Hepatic stellate cell (primary cell): ENCODE measurements at regions not wholly inside any gene's neighbourhood (a gene's known extent, or its start where the extent isn't known, plus 50 kb on each side); places are given as distances from the start of the nearest gene placed in this dataset.
A peak's percentile ranks its signal among the peaks of the same experiment; 100 is the strongest.
"Not testable (repeated sequence)": the region's sequence is repeated elsewhere in the genome, so short reads cannot be mapped to it uniquely, and the experiment has no call there.

ENCODE experiments used
- DNase-seq: peaks from one replicate; pipeline ENCODE4 v3.0.0; 2011; ENCODE audit warnings: low spot score

DNA sequence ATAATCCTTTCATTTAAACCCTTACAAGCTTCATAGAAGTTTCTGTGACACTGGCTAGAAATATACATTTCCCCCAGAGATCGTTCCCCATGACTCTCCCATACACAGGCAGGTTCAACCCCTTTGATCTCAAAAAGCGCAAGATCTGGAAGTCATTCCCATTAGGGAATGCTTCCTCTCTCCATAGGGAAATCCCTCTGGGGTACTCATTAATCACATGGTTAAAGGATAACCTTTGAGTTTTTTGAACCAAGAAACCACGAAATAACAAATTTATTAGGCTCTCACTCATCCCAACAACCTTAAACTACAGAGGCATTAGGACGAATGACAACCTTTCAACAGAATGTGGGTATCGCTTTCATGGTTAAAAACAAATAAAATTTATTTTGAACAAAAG is 211.9 kb upstream of the PRICKLE2 start:
- no peak for DNase-seq

DNA sequence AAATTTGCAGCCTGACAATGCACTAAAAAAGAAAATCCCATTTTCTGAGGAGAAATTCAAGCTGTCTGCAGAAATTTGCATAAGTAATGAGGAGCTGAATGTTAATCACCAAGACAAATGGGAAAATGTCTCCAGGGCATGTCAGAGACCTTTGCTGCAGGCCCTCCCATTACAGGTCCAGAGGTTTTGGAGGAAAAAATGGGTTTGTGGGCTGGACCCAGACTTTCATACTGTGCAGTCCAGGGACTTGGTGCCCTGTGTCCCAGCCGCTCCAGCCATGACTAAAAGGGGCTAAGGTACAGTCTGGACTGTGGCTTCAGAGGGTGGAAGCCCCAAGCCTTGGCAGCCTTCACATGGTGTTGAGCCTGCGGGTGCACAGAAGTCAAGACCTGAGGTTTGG is 209.8 kb upstream of the PRICKLE2 start:
- not testable (repeated sequence) for DNase-seq

DNA sequence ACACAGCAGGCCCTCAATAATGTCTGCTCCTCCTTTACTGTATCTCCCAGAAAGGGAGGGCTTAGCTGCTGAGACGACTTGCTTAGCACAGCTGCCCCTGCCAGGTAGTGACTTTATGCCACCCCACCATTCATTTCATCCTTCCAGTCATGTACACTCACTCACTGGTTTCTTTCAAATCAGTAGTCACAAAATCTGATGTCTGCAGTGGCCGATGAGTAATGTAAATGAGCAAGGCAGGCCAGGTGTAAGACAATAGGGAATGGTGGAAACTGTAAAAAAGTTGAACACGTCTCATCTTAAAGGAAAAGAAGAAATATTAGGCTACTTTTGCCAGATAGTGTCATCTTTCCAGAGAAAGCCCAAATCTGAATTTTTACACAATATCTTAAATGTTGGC is 207.6 kb upstream of the PRICKLE2 start:
- DNase-seq: no peak

DNA sequence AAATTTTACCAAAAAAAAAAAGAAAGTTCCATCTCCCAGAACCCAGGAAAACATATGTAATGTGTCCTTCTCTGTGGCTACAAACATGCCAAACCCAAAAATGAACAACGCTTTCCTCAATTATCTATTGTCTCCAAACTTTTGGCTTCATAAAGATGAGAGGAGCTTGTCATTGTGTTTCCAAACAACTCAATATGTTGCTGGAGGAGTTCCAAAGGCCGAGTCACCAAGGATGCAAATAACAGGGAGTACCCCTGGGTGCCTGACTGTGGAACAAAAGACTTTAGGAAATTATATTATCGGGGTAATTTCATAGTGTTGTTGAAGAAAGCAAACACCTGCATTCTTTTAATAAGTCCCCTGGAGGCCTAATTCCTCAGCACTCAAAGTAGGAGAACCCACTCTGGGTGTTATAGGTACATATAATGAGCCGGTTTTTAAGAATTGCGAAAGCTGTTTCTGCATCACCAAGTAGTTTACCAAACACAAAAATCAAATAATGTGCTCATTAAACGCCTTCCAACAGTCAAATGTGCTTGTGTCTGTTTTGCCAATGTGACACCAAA is 206.3 kb upstream of the PRICKLE2 start:
- DNase-seq: no peak

DNA sequence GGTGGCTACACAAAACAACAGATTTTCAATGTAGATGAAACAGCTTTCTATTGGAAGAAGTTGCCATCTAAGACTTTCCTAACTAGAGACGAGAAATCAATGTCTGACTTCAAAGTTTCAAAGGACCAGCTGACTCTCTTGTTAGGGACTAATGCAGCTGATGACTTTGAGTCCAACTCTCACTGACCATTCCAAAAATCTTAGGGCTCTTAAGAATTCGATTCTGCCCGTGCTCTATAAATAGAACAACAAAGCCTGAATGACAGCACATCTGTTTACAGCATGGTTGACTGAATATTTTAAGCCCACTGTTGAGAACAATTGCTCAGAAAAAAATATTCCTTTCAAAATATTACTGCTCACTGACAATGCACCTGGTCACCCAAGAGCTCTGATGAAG is 202.4 kb upstream of the PRICKLE2 start:
- no peak for DNase-seq

GRCh38 chr3:64426551-64426950 is 201.3 kb upstream of the PRICKLE2 start:
- DNase-seq: no peak

- DNase-seq: no peak
These were observed 197.7 kb upstream of the PRICKLE2 start for GRCh38 chr3:64422932-64423331.

- no peak for DNase-seq
These were observed 196.9 kb upstream of the PRICKLE2 start for GRCh38 chr3:64422192-64422591.

DNA sequence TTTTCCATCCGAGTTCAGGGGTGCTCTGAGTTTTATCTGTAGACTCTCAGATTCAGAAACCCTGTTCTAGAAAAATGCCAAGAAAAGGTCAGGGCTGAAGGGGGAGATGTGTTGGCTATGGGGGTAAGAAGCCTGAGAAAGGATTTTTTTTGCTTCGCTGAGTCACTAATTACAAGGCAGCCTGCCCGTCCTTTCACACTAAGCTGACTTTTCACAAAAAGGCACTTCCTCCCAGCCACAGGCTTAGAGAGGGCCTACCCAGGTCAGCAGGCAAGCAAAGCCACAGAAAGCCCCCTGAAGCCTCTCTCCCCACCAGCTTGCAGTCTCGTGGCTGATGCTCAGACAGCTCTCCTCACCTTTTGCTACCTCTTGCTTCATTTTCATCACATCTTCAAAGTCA is 192.6 kb upstream of the PRICKLE2 start:
- DNase-seq: no peak

GRCh38 chr3:64414043-64414442 is 188.8 kb upstream of the PRICKLE2 start:
- DNase-seq: no peak

DNA sequence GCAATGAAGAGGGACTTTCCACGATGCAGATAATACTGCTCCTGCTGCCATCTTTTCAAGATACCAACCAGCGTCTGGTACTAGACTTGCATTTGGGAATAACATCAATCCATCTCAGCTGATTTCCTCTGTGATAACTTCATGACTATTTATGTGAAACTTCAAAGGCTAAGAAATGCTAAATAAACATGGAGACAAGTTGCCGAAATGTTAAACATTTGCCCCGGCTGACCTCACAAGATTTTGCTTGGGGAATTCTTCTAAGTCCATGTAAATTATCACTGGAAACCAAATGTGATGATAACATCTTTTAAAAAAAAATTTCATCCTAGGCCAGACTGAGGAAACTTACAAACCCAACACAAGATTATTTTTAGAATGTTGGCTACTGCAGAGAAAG is 185.8 kb upstream of the PRICKLE2 start:
- no peak for DNase-seq

DNA sequence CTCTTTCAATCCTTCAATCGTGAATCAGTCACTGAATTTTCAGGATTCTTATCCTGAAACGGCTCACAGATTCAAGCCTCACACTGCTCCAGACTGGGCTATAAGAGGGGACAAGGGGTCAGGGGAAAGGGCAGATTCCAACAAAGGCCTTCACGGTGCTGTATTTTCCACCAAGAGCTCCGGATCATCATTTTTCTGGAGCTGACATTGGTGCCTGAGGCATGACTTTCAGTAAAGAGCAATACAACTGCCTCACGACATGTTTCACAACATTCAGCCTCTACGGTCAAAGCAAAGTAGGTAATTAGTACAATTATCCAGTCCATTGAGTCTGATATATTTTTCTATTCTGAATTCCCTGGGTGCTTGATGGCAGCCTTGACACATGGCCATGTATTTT is 185.0 kb upstream of the PRICKLE2 start:
- no peak for DNase-seq

GRCh38 chr3:64408770-64409169 is 183.5 kb upstream of the PRICKLE2 start:
- peak; percentile 14 for DNase-seq

DNA sequence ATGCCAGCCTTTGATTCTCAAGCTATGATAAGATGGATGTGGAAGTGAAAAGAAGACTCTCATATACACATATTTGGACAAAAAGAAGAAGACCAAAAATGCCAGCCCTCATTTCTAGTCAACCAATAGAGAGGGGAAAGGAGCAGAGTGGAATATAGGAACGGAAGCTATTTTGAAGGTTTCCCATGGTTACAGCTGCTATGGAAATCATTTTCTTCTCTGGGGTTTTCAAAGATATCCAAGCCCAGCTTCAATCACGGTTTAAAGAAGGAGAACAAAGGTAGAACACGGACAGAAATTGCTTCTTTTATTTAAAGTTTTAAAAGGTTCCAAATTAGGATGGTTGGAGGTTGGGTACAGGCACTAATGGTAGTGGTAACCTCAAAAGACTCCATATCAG is 181.0 kb upstream of the PRICKLE2 start:
- DNase-seq: no peak

DNA sequence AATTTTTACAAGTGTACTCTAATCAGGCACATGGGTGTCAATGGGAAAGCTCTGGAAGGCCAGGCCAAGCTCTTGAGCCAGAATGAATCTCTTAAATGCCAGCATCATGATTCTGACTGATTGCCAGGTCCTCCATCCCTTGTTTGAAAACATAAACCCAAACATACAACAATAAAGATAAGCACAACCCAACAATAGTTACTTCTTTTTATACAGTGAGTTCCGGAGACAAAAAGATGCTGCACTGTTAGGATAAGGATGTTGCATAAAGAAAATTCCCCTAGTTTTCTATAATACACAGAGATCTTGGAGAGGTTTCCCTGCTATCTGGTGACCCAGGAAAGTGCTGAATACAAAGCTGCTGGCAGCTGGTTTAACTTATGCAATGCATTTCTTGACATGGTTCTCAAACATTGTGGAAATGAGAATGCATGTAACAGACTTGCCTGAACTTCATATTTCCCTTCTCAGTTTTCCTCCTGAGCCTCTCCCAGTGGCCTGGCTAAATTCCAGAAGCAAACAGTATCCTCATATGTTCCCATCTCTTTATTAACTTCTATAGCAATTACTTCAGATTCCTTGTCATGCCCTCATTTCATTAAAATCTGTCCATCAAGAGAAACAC is 180.1 kb upstream of the PRICKLE2 start:
- no peak for DNase-seq

- no peak for DNase-seq
These were observed 175.4 kb upstream of the PRICKLE2 start for GRCh38 chr3:64400706-64401105.

DNA sequence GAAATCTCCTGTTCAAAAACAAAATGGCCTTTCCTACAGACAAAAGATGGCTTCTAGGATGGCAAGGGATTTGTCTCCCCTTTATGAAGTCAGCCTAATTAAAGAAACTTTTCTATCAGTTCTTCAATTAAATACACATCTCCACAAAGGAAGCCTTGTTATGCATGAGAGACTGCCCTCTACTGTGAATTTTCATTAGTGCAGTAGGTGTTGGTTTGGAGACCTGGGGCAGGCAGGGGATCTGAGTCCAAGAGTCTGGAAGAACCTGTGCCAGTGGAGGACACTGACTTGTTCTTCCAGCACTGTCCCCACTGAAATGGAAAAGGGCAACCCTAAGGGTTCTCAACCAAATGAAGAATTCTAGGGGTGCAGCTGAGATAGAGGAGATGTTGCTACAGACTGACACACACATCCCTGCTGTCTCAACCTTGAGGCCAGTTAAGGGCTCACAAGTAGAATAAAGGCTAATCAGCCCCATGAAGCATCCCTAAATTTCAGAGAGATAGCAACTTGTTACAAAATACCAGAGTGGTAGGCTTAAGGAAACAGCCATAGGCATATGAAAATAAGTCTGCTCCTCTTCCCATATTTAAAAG is 174.0 kb upstream of the PRICKLE2 start:
- peak; percentile 35 for DNase-seq

GRCh38 chr3:64398476-64398875 is 173.2 kb upstream of the PRICKLE2 start:
- DNase-seq: no peak

GRCh38 chr3:64398006-64398405 is 172.7 kb upstream of the PRICKLE2 start:
- no peak for DNase-seq

GRCh38 chr3:64397573-64397972 is 172.3 kb upstream of the PRICKLE2 start:
- DNase-seq: no peak

DNA sequence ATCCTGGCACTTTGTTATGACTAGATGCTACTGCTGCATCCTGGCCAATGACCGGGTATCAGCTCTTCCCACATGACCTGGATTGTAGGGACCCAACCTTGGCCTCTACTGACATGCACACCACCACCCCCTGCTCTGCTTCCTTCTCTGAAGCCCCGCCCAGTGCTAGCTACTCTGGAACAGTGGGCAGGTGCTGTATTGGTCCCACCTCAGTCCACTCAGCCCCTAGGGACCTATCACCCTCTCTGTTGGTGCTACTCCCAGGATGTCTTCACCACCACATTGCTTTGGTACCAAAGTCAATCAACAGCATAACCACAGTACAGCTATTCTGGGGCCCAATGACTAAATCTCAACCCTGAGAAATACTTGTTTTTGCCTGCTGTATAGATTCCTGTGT is 170.2 kb upstream of the PRICKLE2 start:
- no peak for DNase-seq

DNA sequence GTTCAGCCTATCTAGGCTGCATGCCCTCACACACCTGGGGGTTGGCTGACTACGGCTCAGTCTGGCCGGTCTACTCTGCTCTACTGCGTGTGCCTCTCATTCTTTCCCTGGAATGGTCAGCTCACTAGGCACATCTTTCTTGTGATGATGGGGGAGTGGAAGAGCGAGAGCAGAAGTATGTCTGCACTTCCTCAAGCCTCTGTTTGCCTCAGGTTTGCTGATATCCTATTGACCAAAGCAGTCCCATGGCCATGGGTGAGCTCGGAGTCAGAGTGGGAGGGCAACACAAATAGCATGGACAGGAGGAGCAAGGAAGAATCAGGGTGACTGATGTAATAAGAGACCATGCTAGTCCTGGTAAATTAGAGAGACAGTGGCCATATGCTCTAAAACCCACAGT is 167.9 kb upstream of the PRICKLE2 start:
- no peak for DNase-seq

DNA sequence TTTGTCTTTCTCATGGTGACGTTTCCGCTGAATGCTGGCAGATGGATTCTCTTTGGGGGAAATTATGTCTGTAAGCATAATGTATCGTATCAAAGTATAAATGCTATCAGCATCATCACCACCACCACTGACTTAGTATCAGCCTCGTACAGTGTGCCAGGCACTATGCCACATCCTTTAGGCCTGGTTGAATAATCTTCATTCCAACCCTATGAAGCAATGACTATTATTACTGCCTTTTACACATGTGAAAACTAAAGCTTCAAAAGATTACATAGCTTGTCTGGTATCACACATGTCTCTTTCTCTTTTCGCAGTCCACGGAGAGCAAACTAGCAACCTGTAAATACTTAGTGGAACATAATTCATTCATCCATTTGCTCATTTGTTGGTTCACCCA is 166.7 kb upstream of the PRICKLE2 start:
- no peak for DNase-seq

DNA sequence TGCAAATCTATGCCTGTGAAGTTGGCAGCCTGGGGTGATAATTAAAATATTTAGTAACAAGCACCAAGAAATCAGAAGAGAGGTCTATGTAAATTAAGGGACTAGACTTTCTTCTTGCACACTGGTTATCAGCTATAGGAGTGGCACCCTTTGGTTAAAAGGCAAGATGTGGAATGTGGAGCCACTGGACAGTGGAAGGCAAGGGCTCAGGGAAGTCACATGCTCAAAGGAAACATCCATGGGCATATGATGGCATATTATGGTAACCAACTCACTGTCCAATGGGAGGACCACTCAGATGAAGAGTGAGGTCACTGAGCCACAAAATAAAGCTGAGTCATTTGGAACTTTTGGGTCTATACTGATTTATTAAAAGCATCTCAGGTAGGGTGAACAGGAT is 165.6 kb upstream of the PRICKLE2 start:
- no peak for DNase-seq
